MM.1S (cell line): ENCODE measurements at regions not wholly inside any gene's neighbourhood (a gene's known extent, or its start where the extent isn't known, plus 50 kb on each side); places are given as distances from the start of the nearest gene placed in this dataset.

ENCODE experiments used
- EZH2 ChIP-seq: fragments of 300-600 bp; sonication (generic); optimal IDR thresholded peaks from 2 replicates; pipeline ENCODE3; 2017; ENCODE audit warnings: low read depth, mild to moderate bottlenecking, antibody characterized with exemption, low read length, mixed read lengths
- EZH2phosphoT487 ChIP-seq: fragments of 300-600 bp; sonication (generic); IDR thresholded peaks from 2 replicates; pipeline ENCODE4 v1.6.1; 2018; ENCODE audit warnings: antibody characterized with exemption, low read length
- TF ChIP-seq, protein P1 (sequence below): fragments of 300-600 bp; sonication (generic); IDR thresholded peaks from 2 replicates; pipeline ENCODE4 v1.5.1; 2016; ENCODE audit warnings: antibody characterized with exemption, low read length, mixed read lengths

DNA sequence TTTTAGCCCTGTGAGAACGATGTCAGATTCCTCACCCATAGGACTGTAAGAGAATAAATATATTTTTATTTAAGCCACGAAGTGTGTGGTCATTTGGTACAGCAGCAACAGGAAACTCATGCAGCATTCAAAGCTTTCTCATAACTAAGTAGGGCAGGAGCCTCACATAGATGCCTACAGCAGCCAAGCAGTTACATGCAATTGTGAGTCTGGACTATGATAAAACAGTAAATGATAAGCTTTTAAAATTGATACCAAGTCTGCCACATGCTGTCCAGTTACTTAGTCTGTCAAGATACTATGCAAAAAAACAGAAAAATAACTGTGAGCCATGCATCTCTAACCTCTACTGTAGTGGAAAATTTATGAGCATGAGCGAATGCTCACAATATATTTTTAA is 359.6 kb downstream of the HS3ST1 start:
- TF ChIP-seq, protein P1, sequence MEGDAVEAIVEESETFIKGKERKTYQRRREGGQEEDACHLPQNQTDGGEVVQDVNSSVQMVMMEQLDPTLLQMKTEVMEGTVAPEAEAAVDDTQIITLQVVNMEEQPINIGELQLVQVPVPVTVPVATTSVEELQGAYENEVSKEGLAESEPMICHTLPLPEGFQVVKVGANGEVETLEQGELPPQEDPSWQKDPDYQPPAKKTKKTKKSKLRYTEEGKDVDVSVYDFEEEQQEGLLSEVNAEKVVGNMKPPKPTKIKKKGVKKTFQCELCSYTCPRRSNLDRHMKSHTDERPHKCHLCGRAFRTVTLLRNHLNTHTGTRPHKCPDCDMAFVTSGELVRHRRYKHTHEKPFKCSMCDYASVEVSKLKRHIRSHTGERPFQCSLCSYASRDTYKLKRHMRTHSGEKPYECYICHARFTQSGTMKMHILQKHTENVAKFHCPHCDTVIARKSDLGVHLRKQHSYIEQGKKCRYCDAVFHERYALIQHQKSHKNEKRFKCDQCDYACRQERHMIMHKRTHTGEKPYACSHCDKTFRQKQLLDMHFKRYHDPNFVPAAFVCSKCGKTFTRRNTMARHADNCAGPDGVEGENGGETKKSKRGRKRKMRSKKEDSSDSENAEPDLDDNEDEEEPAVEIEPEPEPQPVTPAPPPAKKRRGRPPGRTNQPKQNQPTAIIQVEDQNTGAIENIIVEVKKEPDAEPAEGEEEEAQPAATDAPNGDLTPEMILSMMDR, result no peak
- no peak for TF ChIP-seq EZH2
- TF ChIP-seq EZH2phosphoT487, result no peak
